Esophagus squamous epithelium (tissue), 4 donors: ENCODE measurements at regions not wholly inside any gene's neighbourhood (a gene's known extent, or its start where the extent isn't known, plus 50 kb on each side); places are given as distances from the start of the nearest gene placed in this dataset.

Experiments
- POLR2A ChIP-seq, 4 donors: fragments of 450-650 bp; IDR thresholded peaks; one replicate each; pipeline ENCODE4 v1.6.1; 2017; ENCODE audit warnings: antibody characterized with exemption in 4 of 4, mild to moderate bottlenecking in 4 of 4, moderate library complexity in 3 of 4
- TF ChIP-seq, protein P1 (sequence below), 6 experiments: fragments of 450-650 bp in 4 of 6; fragments of 200-600 bp in 2 of 6; sonication (generic) in 2 of 6; IDR thresholded peaks; one replicate each; pipeline ENCODE4 v1.5.1; 2016 to 2019; ENCODE audit warnings: antibody characterized with exemption in 6 of 6, mild to moderate bottlenecking in 4 of 6, moderate library complexity in 4 of 6

DNA sequence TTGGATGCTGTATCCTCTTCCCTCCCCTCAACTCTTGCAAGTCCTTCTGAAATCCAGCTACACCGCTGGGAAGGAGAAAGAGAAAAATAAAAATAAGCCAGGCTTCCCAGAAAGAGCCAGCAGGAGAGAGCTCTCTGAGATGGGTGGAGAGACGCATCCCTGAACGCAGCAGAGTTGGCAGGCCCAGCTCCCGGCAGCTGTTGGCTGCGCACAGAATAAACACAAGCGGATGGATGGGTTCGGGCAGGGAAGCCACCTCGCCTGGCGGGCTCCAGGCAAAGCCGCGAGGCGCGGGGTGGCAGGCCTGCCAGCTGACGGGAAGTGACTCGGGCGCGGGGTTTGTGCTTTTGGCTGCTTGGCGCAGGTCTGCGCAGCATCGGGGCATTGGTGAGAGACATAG, 537.7 kb downstream of the MIAT start:
- TF ChIP-seq, protein P1, sequence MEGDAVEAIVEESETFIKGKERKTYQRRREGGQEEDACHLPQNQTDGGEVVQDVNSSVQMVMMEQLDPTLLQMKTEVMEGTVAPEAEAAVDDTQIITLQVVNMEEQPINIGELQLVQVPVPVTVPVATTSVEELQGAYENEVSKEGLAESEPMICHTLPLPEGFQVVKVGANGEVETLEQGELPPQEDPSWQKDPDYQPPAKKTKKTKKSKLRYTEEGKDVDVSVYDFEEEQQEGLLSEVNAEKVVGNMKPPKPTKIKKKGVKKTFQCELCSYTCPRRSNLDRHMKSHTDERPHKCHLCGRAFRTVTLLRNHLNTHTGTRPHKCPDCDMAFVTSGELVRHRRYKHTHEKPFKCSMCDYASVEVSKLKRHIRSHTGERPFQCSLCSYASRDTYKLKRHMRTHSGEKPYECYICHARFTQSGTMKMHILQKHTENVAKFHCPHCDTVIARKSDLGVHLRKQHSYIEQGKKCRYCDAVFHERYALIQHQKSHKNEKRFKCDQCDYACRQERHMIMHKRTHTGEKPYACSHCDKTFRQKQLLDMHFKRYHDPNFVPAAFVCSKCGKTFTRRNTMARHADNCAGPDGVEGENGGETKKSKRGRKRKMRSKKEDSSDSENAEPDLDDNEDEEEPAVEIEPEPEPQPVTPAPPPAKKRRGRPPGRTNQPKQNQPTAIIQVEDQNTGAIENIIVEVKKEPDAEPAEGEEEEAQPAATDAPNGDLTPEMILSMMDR (IDR thresholded peaks at IDR 0.05): no peak
- TF ChIP-seq POLR2A (IDR thresholded peaks at IDR 0.05): no peak
